ENCODE measurements at regions not wholly inside any gene's neighbourhood (a gene's known extent, or its start where the extent isn't known, plus 50 kb on each side); places are given as distances from the start of the nearest gene placed in this dataset.

DNA sequence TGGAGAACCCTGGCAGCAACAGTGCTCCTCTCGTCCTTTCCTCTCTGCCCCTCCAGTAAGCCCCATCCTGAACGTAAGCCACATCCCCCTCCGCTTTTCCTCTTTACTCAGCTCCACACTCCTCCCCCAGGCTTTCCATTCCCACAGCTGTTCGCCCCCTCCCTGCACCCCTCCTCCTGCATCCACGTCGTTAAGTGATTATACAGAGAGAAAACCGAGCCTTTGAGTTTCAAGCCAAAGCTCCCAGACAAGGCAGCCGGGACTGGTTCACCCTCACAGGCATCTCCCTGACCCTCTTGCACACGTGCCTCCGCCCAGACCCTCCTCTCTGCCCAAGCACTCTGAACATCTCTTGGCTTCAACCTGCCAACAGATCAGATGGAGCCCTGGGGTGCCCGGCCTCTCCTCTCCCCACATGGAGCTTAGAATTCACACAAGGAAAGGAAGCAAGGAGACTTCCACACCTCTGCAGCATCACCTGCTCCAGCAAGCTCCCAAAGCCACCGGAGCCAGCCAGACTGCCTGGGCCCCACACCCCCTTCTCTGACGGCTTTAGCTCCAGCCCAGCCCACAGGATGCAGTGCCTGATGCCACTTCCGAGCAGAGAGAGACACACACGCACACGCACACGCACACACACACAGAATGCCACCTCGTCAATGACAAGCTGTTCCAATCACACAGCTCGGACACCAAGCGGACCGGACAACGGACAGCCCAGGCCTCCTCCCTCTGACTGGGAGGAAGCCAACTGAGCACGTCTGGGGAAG lies 99.9 kb upstream of the CCL2 start:
- CTCF ChIA-PET, result interaction anchor here (1.0 to 2.1 kb wide), 4 partner anchors 11 to 265 kb away, joined by 3 to 10 read pairs (median 5); no protein-coding TSS in a partner anchor
- FAIRE-seq, result no peak
- Histone ChIP-seq H3K9me1 (replicated peaks; ENCODE audit: control insufficient read depth, extremely low read depth, insufficient read depth, low read length) (no peaks in the 10 kb centered on the region), H3K4me3 (replicated peaks in 1 of 3; ENCODE audit: insufficient read depth in 1 of 3, low read depth in 1 of 3, low read length in 3 of 3) (no peak overlapping the region), H4K20me1 (replicated peaks; ENCODE audit: control insufficient read depth, extremely low read depth, insufficient read depth, low read length) (no peaks in the 10 kb centered on the region), H3K27me3 (ENCODE audit: control insufficient read depth in 2 of 2, insufficient read depth in 2 of 2, low read length in 2 of 2) (peaks cover 29 to 32% of the 10 kb centered on the region in 2 experiments), H3K27ac (ENCODE audit: insufficient read depth, low read depth, low read length) (no peak overlapping the region), H3K9me3 (replicated peaks; ENCODE audit: control insufficient read depth, insufficient read depth, low read length) (no peaks in the 10 kb centered on the region), H2AFZ (ENCODE audit: low read depth, low read length) (no peak overlapping the region), H3K4me1 (ENCODE audit: control insufficient read depth, extremely low read depth, insufficient read depth, low read length) (no peaks in the 10 kb centered on the region), H3K79me2 (ENCODE audit: control insufficient read depth, insufficient read depth, low read length) (no peaks in the 10 kb centered on the region), H3K9ac (replicated peaks; ENCODE audit: extremely low read depth, insufficient read depth, low read length) (no peak overlapping the region), H3K36me3 (ENCODE audit: control insufficient read depth in 2 of 2, extremely low read depth in 1 of 2, insufficient read depth in 2 of 2, low read length in 2 of 2) (no peaks in the 10 kb centered on the region), H3K4me2 (ENCODE audit: insufficient read depth, low read length) (no peak overlapping the region)
- DNase-seq (ENCODE audit: low read depth, low spot score), result no peak
- intact Hi-C loops (cut with micrococcal nuclease) (no loop called here), dilution Hi-C loops (cut with MboI; ENCODE audit: extremely low pct_ligation_motif_present, low sequenced_read_pairs) (no loop called here)
- TF ChIP-seq, protein P1, sequence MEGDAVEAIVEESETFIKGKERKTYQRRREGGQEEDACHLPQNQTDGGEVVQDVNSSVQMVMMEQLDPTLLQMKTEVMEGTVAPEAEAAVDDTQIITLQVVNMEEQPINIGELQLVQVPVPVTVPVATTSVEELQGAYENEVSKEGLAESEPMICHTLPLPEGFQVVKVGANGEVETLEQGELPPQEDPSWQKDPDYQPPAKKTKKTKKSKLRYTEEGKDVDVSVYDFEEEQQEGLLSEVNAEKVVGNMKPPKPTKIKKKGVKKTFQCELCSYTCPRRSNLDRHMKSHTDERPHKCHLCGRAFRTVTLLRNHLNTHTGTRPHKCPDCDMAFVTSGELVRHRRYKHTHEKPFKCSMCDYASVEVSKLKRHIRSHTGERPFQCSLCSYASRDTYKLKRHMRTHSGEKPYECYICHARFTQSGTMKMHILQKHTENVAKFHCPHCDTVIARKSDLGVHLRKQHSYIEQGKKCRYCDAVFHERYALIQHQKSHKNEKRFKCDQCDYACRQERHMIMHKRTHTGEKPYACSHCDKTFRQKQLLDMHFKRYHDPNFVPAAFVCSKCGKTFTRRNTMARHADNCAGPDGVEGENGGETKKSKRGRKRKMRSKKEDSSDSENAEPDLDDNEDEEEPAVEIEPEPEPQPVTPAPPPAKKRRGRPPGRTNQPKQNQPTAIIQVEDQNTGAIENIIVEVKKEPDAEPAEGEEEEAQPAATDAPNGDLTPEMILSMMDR (IDR thresholded peaks at IDR 0.05; ENCODE audit: extremely low read depth in 1 of 2, insufficient read depth in 1 of 2, low read depth in 1 of 2, low read length in 2 of 2), result no peak
- TF ChIP-seq EZH2 (IDR thresholded peaks at IDR 0.05; ENCODE audit: borderline replicate concordance, low read depth, low read length, severe bottlenecking) (no peak), MYC (IDR thresholded peaks at IDR 0.05; ENCODE audit: low read depth, low read length) (no peak)
- POLR2A ChIA-PET, result no interaction called here
- no TSS peak for BruUV-seq (replicated peaks)

DNA sequence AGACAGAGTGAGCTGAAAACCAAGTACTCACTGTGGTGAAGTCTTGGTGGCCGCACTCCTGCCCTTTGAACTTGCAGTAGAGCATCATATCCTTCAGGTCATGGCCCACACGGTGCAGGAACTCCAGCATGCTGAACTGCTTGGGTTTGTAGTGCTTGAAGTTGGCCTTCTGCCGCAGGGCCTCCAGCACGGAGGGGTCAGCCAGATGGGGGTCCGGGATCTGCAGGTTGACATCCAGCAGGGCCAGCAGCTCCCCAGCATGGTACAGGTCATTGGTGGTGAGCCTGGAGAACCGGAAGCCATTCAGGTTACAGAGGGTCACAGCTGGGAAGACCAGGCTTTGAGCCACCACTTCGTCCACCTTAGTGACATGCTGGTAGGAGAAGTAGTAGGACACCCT lies 99.1 kb upstream of the CCL2 start:
- no peaks in the 10 kb centered on the region for H4K20me1 ChIP-seq (replicated peaks; ENCODE audit: control insufficient read depth, extremely low read depth, insufficient read depth, low read length)
- H3K9me3 ChIP-seq (replicated peaks; ENCODE audit: control insufficient read depth, insufficient read depth, low read length), result no peaks in the 10 kb centered on the region
- no peak for TF ChIP-seq JUN (IDR thresholded peaks at IDR 0.05; ENCODE audit: borderline replicate concordance, insufficient read depth, insufficient read length, low read depth)
- no peak for TF ChIP-seq POLR2A (IDR thresholded peaks at IDR 0.05; ENCODE audit: low read depth, low read length)
- no peaks in the 10 kb centered on the region for H3K79me2 ChIP-seq (ENCODE audit: control insufficient read depth, insufficient read depth, low read length)
- ChIA-PET POLR2A (no interaction called here), CTCF (interaction anchor here (3.0 kb wide), 1 partner anchor 15 kb away, joined by 20 read pairs; no protein-coding TSS in a partner anchor)
- no TSS peak for BruUV-seq (replicated peaks)
- H3K4me1 ChIP-seq (ENCODE audit: control insufficient read depth, extremely low read depth, insufficient read depth, low read length), result no peaks in the 10 kb centered on the region
- H3K27ac ChIP-seq (ENCODE audit: insufficient read depth, low read depth, low read length), result no peak overlapping the region
- H3K4me2 ChIP-seq (ENCODE audit: insufficient read depth, low read length), result no peak overlapping the region
- DNase-seq (ENCODE audit: low read depth, low spot score) (no peak), FAIRE-seq (no peak)
- H3K9ac ChIP-seq (replicated peaks; ENCODE audit: extremely low read depth, insufficient read depth, low read length), result no peak overlapping the region
- H3K9me1 ChIP-seq (replicated peaks; ENCODE audit: control insufficient read depth, extremely low read depth, insufficient read depth, low read length), result no peaks in the 10 kb centered on the region
- intact Hi-C loops (cut with micrococcal nuclease), result no loop called here
- no peak overlapping the region for H2AFZ ChIP-seq (ENCODE audit: low read depth, low read length)
- H3K27me3 ChIP-seq (ENCODE audit: control insufficient read depth in 2 of 2, insufficient read depth in 2 of 2, low read length in 2 of 2), result peaks cover 29 to 32% of the 10 kb centered on the region in 2 experiments
- no peaks in the 10 kb centered on the region for H3K36me3 ChIP-seq (ENCODE audit: control insufficient read depth in 2 of 2, extremely low read depth in 1 of 2, insufficient read depth in 2 of 2, low read length in 2 of 2)
- dilution Hi-C loops (cut with MboI; ENCODE audit: extremely low pct_ligation_motif_present, low sequenced_read_pairs), result no loop called here
- no peak overlapping the region for H3K4me3 ChIP-seq (replicated peaks in 1 of 3; ENCODE audit: insufficient read depth in 1 of 3, low read depth in 1 of 3, low read length in 3 of 3)

All from endothelial cell of umbilical vein (primary cell).